ENCODE measurements at regions not wholly inside any gene's neighbourhood (a gene's known extent, or its start where the extent isn't known, plus 50 kb on each side); places are given as distances from the start of the nearest gene placed in this dataset. TPM values are rescaled to one million over a fixed set of nuclear protein-coding genes. Genes with fewer than 3 reads are reported as not detected.
"Not testable (repeated sequence)": the region's sequence is repeated elsewhere in the genome, so short reads cannot be mapped to it uniquely, and the experiment has no call there.

- no peak for TF ChIP-seq CTCF (IDR thresholded peaks at IDR 0.05; ENCODE audit: low read depth, low read length)
- Histone ChIP-seq H3K27me3 (ENCODE audit: control insufficient read depth, insufficient read depth, low read length) (no peaks in the 10 kb centered on the region), H3K9me3 (ENCODE audit: control insufficient read depth, insufficient read depth, low read length) (no peaks in the 10 kb centered on the region), H3K4me3 (ENCODE audit: low read depth, low read length) (no peak overlapping the region), H3K27ac (ENCODE audit: low read depth, low read length) (no peak overlapping the region)
- CTCF ChIA-PET, result interaction anchor here (1.0 to 1.2 kb wide), 2 partner anchors 38 to 1941 kb away, joined by 3 read pairs; no protein-coding TSS in a partner anchor
- DNase-seq (ENCODE audit: low read depth, low spot score), result no peak
- POLR2A ChIA-PET, result no interaction called here
Observed at GRCh38 chr3:66934725-66935124, 63.4 kb upstream of the KBTBD8 start.

GRCh38 chr3:66937041-66937440 is 61.1 kb upstream of the KBTBD8 start:
- POLR2A ChIA-PET; H3K27ac ChIP-seq (ENCODE audit: low read depth, low read length); H3K4me3 ChIP-seq (ENCODE audit: low read depth, low read length); H3K9me3 ChIP-seq (ENCODE audit: control insufficient read depth, insufficient read depth, low read length); DNase-seq (ENCODE audit: low read depth, low spot score); H3K27me3 ChIP-seq (ENCODE audit: control insufficient read depth, insufficient read depth, low read length): not testable (repeated sequence)
- CTCF ChIA-PET, result interaction anchor here (0.6 to 4.8 kb wide), 12 partner anchors 26 to 1957 kb away, joined by 3 to 59 read pairs (median 7); no protein-coding TSS in a partner anchor

GRCh38 chr3:66938338-66938963 is 59.7 kb upstream of the KBTBD8 start:
- CTCF ChIA-PET, result interaction anchor here (0.6 to 4.8 kb wide), 63 partner anchors 8 to 1956 kb away, joined by 3 to 59 read pairs (median 4); no protein-coding TSS in a partner anchor
- POLR2A ChIA-PET, result no interaction called here
- H3K27me3 ChIP-seq (ENCODE audit: control insufficient read depth, insufficient read depth, low read length), result no peaks in the 10 kb centered on the region
- H3K27ac ChIP-seq (ENCODE audit: low read depth, low read length), result no peak overlapping the region
- DNase-seq (ENCODE audit: low read depth, low spot score), result peak; percentile 24
- no peaks in the 10 kb centered on the region for H3K9me3 ChIP-seq (ENCODE audit: control insufficient read depth, insufficient read depth, low read length)
- no peak overlapping the region for H3K4me3 ChIP-seq (ENCODE audit: low read depth, low read length)
- peak; percentile 87 for TF ChIP-seq CTCF (IDR thresholded peaks at IDR 0.05; ENCODE audit: low read depth, low read length)

- POLR2A ChIA-PET, result no interaction called here
- no peak overlapping the region for H3K4me3 ChIP-seq (ENCODE audit: low read depth, low read length)
- H3K9me3 ChIP-seq (ENCODE audit: control insufficient read depth, insufficient read depth, low read length), result no peaks in the 10 kb centered on the region
- DNase-seq (ENCODE audit: low read depth, low spot score), result no peak
- CTCF ChIA-PET, result no interaction called here
- H3K27ac ChIP-seq (ENCODE audit: low read depth, low read length), result no peak overlapping the region
- TF ChIP-seq CTCF (IDR thresholded peaks at IDR 0.05; ENCODE audit: low read depth, low read length), result no peak
- no peaks in the 10 kb centered on the region for H3K27me3 ChIP-seq (ENCODE audit: control insufficient read depth, insufficient read depth, low read length)
Observed at GRCh38 chr3:66948041-66948440, 50.1 kb upstream of the KBTBD8 start.

Small RNA genes in the stretch of these regions (small RNA-seq; reads per million reads assigned to genes)
- gene RPL21P41 (ENCODE audit: insufficient read length, low read depth), result not detected
